ENCODE measurements at regions not wholly inside any gene's neighbourhood (a gene's known extent, or its start where the extent isn't known, plus 50 kb on each side); places are given as distances from the start of the nearest gene placed in this dataset.

- Histone ChIP-seq H3K4me3 (no peak overlapping the region), H3K9me3 (no peaks in the 10 kb centered on the region), H3K36me3 (no peaks in the 10 kb centered on the region), H3K4me1 (peaks cover 0 to under 1% (median 0%) of the 10 kb centered on the region in 3 donors), H3K27me3 (peaks cover 0 to 14% (median 0%) of the 10 kb centered on the region in 4 donors), H3K27ac (no peak overlapping the region)
- no peak for DNase-seq
- 78 to 80% methylated on average over 5 of the region's 5 CpGs for WGBS, 2 donors
- TF ChIP-seq POLR2A (IDR thresholded peaks at IDR 0.05) = no peak
- no peak for TF ChIP-seq CTCF (IDR thresholded peaks at IDR 0.05)
- intact Hi-C loops (cut with DNase I) = no loop called here
Measured at GRCh38 chr22:49476176-49476575, 351.5 kb downstream of the BRD1 start.

GRCh38 chr22:49475253-49475652, 352.4 kb downstream of the BRD1 start:
- Histone ChIP-seq H3K27me3 (peaks cover 0 to 13% (median 0%) of the 10 kb centered on the region in 4 donors), H3K4me1 (no peaks in the 10 kb centered on the region), H3K4me3 (no peak overlapping the region), H3K27ac (no peak overlapping the region), H3K9me3 (no peaks in the 10 kb centered on the region), H3K36me3 (no peaks in the 10 kb centered on the region)
- TF ChIP-seq CTCF (IDR thresholded peaks at IDR 0.05) (no peak), POLR2A (IDR thresholded peaks at IDR 0.05) (no peak)
- no peak for DNase-seq
- intact Hi-C loops (cut with DNase I) = no loop called here
- 64 to 80% methylated on average over 5 of the region's 5 CpGs for WGBS, 2 donors

GRCh38 chr22:49473286-49473685, 354.4 kb downstream of the BRD1 start:
- Histone ChIP-seq H3K36me3 (no peaks in the 10 kb centered on the region), H3K27me3 (peaks cover 0 to 21% (median 0%) of the 10 kb centered on the region in 4 donors), H3K4me3 (no peak overlapping the region), H3K4me1 (no peaks in the 10 kb centered on the region), H3K27ac (no peak overlapping the region), H3K9me3 (no peaks in the 10 kb centered on the region)
- 63 to 67% methylated on average over 7 to 8 of the region's 11 CpGs for WGBS, 2 donors
- intact Hi-C loops (cut with DNase I) = no loop called here
- TF ChIP-seq POLR2A (IDR thresholded peaks at IDR 0.05) (no peak), CTCF (IDR thresholded peaks at IDR 0.05) (no peak)
- DNase-seq = no peak

GRCh38 chr22:49470741-49471503, 356.8 kb downstream of the BRD1 start:
- TF ChIP-seq CTCF (IDR thresholded peaks at IDR 0.05) (no peak), POLR2A (IDR thresholded peaks at IDR 0.05) (no peak)
- intact Hi-C loops (cut with DNase I) = no loop called here
- no peak overlapping the region for H3K4me3 ChIP-seq
- 69 to 78% methylated on average over 8 of the region's 15 CpGs for WGBS, 2 donors
- H3K27me3 ChIP-seq = peaks cover 0 to 33% (median 0%) of the 10 kb centered on the region in 4 donors
- no peaks in the 10 kb centered on the region for H3K9me3 ChIP-seq
- no peak overlapping the region for H3K27ac ChIP-seq
- H3K4me1 ChIP-seq = no peaks in the 10 kb centered on the region
- H3K36me3 ChIP-seq = no peaks in the 10 kb centered on the region
- no peak for DNase-seq

GRCh38 chr22:49469896-49470740, 357.6 kb downstream of the BRD1 start:
- intact Hi-C loops (cut with DNase I) = no loop called here
- no peak overlapping the region for H3K4me3 ChIP-seq
- WGBS, 2 donors = 71 to 81% methylated on average over 23 to 31 of the region's 33 CpGs

More at GRCh38 chr22:49469896-49470740, 357.6 kb downstream of the BRD1 start:
- no peaks in the 10 kb centered on the region for H3K36me3 ChIP-seq
- TF ChIP-seq POLR2A (IDR thresholded peaks at IDR 0.05) (no peak), CTCF (IDR thresholded peaks at IDR 0.05) (no peak)
- H3K9me3 ChIP-seq = no peaks in the 10 kb centered on the region
- DNase-seq = no peak
- H3K27ac ChIP-seq = no peak overlapping the region
- H3K4me1 ChIP-seq = no peaks in the 10 kb centered on the region
- peaks cover 0 to 38% (median 0%) of the 10 kb centered on the region in 4 donors for H3K27me3 ChIP-seq

Data from esophagus squamous epithelium (tissue), 5 donors.